Stimulated activated CD4-positive, alpha-beta T cell treated with anti-CD3 and anti-CD28 coated beads, Interleukin-1b, Interleukin-23, amount 100 ng/mL, for 4 hours (primary cell): ENCODE measurements at regions not wholly inside any gene's neighbourhood (a gene's known extent, or its start where the extent isn't known, plus 50 kb on each side); places are given as distances from the start of the nearest gene placed in this dataset.

Source experiments
- DNase-seq, 2 donors: peaks; one replicate each; pipeline ENCODE4 v3.0.0-alpha.2; 2020; ENCODE audit warnings: low read depth in 2 of 2

DNA sequence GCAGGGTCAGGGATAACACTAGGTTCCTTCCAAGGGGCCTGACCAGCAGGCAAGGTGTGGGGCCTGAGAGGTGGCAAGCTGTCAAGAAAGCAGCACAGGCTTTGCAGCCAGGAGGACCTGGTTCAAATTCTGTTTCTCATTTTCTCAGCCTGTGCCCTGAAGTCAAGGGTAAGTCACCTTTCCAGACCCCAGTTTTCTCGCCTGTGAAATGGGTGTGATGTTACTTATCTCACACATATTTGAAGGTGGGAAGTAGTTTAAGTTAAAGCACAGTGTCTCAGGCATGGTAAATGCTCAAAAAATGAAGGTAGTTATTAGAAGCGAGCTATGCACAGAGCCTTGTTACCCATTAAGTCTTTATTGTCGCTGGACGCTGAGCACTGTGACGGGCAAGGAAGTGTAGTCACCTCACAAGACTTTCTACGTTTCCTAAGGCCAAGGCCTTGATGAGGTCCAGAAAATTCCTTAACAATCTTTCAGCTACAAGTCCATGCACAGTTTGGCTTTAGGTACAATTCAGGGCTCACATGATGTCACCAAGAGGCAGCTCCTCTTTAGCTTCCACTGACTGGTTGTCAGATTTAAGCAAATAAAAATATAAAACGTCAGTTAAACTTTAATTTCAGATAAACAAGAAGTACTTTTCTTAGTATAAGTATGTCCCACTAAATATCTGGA, 522.6 kb upstream of the PROK2 start:
- no peak for DNase-seq

- DNase-seq: no peak
Observed at GRCh38 chr3:72306800-72307341, 521.9 kb upstream of the PROK2 start.

DNA sequence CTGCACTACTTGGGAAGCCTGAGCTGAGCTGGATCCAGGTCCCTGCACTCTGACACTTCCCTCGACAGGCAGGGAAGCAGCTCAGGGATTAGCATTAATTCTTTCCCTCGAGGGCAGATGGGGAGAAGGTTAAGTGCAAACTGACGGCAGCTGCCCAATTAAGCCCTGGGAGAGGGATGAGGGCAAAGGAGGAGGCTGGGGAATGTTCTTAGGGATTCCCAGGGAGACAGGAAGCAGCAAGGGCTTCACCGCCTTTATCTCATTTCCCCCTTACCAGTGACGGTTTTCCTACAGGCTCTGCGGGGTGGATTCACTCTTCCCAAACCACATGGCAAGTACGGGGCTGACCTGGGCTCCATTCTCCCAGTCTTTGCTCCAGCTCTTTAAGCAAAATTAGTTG, 519.0 kb upstream of the PROK2 start:
- DNase-seq: no peak

GRCh38 chr3:72301779-72302178, 516.8 kb upstream of the PROK2 start:
- DNase-seq: no peak

DNA sequence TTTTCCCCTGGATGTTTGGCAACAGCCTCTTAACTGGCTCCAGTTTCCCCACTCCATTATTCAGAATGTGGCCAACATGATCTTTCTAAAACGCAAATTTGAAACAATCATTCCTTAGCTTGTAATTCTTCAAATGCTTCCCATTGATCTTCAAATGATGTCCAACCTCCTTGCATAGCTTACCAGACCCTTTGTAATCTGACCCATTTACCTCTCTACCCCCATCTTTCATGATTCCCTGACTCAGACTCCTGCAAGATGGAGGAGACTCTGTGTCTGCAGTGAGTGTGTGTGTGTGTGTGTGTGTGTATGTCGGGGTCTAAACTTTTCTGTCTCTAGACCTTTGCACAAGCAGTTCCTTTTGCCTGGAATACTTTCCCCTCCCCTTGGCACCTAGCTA, 515.7 kb upstream of the PROK2 start:
- DNase-seq: no peak

DNA sequence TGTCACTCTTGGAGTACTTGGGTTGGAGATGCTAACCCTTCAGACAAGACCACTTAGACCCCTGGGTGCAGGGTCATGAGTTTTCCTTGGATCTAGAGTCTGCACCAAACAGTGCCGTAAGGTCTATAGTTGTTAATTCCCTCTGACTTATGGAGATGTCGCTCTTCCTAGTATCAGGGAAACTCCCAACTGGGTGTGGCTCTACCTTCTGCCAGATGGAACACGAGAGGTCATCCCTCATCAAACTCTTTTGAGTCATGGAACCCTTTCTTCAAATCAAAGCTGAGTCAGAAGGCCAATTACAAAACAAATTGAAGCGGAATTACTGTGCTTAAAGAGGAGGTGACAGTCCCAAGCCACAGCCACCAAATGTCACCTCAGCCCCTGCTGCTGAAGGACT, 514.9 kb upstream of the PROK2 start:
- no peak for DNase-seq

DNA sequence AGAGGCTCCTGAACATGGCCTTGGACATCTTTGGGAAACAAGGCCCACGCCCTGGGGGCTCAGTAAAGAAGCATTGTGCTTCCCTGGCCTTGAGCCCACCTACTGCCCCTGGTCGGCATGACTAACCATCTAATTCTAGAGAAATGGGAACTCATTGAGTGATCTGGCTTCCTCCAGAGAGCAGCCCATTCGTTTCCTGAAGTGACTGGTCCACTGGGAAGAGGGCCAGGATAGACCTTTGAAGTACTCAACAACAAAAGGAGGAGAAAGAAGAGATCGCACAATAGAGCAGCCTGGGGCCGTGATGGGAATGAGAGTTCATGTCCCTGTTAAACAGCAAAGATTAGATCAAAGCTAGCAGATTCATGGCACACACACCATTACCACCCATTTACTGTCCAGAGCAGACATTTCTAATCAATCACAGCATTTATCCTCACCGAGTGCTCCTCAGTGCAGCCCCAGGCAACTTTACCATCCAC, 514.4 kb upstream of the PROK2 start:
- no peak for DNase-seq

DNA sequence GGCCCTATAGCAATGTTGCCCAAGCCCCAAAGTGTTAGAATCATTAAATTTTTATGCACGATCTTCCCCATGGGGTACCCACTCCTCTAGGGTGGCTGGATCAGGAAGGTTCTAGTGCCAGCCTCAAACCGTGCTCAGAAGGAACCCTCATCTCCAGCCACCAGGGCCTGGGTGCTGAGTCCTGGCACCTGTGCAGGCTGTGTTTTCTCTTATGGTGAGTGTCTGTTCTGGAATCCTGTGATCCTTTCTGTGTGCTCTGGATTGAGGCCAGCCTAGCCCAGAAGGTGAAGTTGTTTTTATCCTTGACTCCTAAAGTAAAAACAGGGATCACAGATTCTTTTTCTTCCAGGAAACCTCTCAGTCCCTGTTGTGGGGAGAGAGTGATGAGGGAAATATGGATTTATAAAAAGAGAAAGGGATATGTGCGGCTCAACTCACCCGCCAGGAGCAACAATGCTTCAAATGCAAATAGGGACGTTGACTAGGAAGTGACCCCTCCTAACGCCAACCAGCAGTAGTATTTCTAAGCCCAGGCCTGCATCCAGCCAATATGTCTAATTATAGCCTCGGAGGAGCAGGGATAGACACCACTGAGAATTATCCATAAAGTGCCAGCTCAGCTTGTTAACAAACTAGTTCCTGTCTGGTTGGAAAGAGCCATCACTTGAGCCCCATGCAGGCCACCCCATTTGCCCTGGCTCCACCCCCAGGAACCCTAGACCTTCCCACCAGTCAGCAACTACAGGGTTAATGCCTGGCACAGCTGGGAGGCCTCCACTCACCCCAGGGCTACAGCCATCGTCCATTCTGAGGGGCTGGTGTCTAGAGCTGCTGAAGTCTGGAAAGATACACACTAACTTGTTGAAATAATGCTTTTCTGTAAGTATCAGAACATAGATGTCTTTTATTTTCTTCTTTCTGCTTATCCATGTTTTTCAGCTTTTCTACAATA, 513.5 kb upstream of the PROK2 start:
- no peak for DNase-seq

DNA sequence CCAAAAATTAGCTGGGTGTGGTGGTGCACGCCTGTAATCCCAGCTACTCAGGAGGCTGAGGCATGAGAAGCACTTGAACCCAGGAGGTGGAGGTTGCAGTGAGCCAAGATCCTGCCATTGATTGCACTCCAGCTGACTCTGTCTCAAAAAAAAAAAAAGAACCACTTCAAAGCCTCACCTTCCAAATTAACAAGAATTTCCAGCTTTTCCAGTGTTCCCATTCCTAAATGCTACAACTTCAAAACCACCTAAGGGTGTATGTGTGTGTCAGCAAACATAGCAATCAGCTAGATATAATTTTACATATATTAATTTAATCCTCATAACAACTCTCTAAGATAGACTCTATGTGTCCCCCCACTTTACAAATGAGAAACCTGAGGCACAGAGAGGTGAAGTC, 512.5 kb upstream of the PROK2 start:
- DNase-seq: no peak

DNA sequence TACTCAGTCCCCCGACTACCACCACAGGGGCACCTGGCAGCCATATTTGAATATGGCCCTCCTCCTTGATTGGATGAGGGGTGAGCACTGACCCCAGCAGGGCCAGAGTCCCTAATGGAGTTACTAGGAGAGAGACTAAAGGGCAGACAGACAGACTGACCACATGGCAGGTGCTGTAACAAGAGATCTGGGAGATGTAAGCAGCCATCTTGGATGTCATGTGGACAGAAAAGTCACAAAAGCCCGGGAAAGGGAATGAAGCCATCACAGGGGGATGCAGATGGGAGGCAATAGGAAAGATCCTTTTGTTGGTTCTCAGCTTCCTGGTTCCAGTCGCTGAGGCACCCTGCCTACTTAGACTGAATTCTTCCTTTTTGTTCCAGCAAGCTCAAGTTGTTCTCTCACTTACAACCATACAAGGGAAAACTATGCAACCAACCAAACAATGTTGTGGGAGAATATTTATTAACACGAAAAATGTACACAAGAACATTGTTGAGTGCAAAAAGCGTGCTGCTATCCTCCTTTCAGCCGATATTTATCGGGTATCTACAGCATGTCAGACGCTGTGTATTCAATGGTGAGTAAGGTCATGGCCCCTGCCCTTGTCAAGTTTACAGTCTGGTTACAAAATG, 511.6 kb upstream of the PROK2 start:
- no peak for DNase-seq

- no peak for DNase-seq
Observed at GRCh38 chr3:72295962-72296450, 511.1 kb upstream of the PROK2 start.

DNA sequence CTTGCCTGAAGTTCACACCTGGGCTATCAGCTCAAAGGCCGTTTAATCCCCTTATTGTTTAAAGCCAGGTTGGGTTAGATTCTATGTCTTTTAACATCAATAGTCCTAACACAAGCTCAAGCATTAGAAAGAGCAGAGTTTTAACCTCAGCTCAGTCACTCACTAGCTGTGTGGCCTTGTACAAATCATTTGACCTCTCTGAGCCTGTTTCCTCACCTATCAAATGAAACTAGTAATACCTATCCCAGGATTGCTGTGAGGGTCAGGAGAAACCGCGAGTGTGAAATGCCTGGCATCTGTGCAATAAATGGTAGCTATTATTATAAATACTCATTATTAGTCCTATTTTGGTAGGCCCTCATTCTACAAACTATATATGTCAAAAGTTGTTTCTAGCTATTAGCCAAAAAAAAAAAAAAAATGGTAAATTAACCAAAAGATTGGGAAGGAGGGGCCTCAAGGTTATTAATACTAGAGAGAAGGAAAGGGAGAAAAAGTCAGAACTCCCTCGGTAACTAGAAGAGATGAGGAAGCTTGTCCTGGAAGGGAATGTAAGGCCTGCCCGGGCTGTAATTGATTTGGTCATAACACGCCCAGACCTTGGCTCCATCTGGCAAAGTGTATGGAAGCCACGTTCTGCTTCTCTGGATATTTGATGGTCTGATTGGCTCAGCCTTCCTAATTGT, 510.5 kb upstream of the PROK2 start:
- DNase-seq: no peak

GRCh38 chr3:72290859-72291638, 506.1 kb upstream of the PROK2 start:
- DNase-seq: no peak

DNA sequence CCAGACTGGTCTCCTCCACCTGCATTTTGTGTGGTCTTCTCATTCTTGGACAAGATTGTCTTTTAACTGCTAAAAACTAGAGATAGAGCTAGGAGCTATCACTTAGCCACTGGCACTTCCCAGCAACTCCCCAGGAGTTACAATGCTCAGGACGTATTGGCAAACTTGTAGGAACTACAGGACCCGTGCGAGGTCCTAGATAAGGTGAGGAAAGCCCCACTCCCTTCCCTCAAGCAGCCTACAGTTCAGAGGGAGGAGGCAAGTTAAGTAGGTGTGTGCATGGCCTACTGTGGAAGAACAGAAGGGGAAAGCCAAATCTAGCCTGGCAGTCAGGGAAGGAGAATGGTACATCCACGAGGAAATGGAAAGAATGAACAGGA, 504.7 kb upstream of the PROK2 start:
- no peak for DNase-seq

DNA sequence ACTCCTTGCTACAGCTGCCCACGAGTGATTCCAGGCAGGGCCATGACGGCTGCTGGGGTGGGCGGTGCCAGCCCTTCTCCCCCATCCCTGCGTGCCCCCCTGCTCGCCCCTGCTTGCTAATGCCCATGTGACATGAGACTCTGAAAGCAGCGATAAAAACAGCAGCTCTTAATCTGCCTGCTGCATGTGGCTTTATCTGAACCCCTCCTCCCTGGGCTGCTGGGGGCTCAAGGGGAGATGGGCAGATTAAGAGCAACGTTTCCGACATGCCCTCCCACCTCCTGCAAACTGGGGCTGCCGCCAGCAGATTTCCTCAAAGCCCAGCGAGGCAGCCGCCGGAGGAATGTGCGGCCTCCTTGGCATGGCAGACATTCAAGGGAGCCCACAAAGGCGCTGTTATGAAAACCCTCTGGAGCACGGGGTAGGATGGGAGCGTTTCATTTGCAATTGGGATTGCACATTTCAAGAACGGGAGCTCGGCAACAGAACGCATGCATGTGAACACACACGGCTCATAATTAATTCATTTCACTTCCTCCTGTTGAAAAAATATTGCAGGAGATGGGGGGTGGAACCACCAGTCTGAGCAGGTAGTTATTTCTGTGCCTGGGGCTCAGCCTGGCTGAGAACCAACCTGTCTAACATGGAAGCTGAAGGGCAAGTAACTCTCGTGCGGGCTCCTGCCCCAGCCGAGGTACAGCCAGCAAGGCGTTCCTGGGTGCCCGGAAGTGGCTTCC, 504.2 kb upstream of the PROK2 start:
- DNase-seq: no peak

GRCh38 chr3:72287956-72288355, 503.0 kb upstream of the PROK2 start:
- DNase-seq: no peak

DNA sequence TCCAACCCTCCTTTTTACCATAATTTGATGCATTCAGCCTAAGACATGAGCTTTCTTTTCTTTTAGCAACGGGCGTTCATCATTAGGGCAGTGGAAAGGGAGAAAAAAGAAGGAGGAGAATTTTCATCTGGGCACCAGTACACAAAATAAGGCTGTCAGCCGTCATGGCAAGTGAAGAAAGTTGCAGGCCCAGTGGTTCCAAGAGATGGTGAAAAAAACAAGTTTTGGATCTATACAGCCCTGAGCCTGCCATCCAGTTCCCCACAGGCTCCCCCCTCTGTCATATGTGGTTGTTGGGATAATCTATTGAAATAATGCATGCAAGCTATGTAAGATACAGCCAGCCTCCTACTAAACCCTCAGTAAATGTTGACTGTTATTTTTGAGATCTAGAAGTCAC, 500.6 kb upstream of the PROK2 start:
- DNase-seq: no peak

DNA sequence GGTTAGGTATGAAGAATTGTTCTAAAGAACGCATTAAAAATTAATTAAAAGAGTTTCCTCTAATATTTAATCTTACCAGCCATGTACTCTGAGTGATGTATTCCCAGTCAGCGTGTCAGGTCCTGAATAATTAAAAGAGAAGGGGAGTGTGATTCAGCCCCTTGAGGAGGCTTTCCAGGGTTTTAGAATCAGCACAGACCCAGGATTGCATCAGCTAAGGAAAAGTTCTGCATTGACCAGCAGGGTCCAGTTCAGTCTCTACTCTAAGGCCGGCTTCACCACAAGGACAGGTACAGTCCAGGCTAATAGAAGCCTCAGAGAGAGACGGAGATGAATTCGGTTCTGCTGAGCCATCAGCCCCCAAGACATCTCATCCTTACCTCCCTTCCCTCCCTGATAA, 499.5 kb upstream of the PROK2 start:
- no peak for DNase-seq

- no peak for DNase-seq
Observed at GRCh38 chr3:72282918-72283317, 498.0 kb upstream of the PROK2 start.

DNA sequence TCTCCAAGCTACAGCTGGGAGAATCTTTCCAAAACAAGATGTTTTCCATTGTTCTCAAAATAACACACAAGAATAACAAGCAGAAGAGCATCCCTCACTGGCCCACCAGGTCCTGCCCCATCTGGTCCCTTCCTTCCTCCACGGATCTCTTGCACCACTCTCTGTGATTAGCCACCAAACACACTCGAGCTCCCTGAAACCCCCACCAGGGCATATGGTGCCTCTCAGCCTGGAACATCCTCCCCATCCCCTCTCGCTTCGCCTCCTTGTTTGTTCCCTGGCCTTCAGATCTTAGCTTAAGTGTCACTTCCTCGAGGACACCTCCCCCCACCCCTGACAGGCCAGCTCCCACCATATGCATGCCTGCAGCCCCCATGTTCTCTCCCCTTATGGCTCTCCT, 496.6 kb upstream of the PROK2 start:
- no peak for DNase-seq
